Caco-2 (cell line): ENCODE measurements at regions not wholly inside any gene's neighbourhood (a gene's known extent, or its start where the extent isn't known, plus 50 kb on each side); places are given as distances from the start of the nearest gene placed in this dataset.

Source experiments
- BruUV-seq: library from RNA; stranded (reverse); fragments of 400-500 nt; replicated peaks from 2 replicates; lab custom pipeline; 2021; lab: Mats Ljungman, UMichigan
- CTCF ChIA-PET: fragments of 300-600 bp; sonication (Branson Sonifier 250); formaldehyde crosslinking; loops from one replicate; lab custom pipeline; 2022; ENCODE audit warnings: antibody characterized with exemption; lab: Charles Lee
- POLR2A ChIA-PET: fragments of 300-600 bp; sonication (Branson Sonifier 250); formaldehyde crosslinking; loops from one replicate; lab custom pipeline; 2022; ENCODE audit warnings: antibody characterized with exemption; lab: Charles Lee
- DNase-seq, 2 experiments: peaks; one replicate each; pipeline versions ENCODE4 v3.0.0 to v3.0.0-alpha.2; 2020 to 2022
- H3K27me3 ChIP-seq: replicated peaks from 2 replicates; pipeline ENCODE4 v1.6.0; 2011; ENCODE audit warnings: low read length; ENCODE audit not compliant: control insufficient read depth, insufficient read depth
- H3K36me3 ChIP-seq: 2 replicates; pipeline ENCODE4 v1.5.1; 2011; ENCODE audit warnings: low read length; ENCODE audit not compliant: control insufficient read depth, insufficient read depth
- H3K4me1 ChIP-seq: fragments of 250-450 bp; sonication (Bioruptor Pico); 2 replicates; pipeline ENCODE4 v1.5.1; 2020; ENCODE audit warnings: mild to moderate bottlenecking
- H3K4me3 ChIP-seq: 2 replicates; pipeline ENCODE4 v1.5.1; 2011; ENCODE audit warnings: low read depth, mild to moderate bottlenecking, control low read depth, low read length
- H3K9me3 ChIP-seq: fragments of 250-450 bp; sonication (Bioruptor Pico); 2 replicates; pipeline ENCODE4 v1.5.1; 2020; ENCODE audit warnings: mild to moderate bottlenecking, moderate library complexity
- H3K27ac Mint-ChIP-seq: one replicate; pipeline ENCODE4 v1.8.0; 2022; ENCODE audit warnings: mixed read lengths; ENCODE audit not compliant: unreplicated experiment
- H3K27me3 Mint-ChIP-seq: one replicate; pipeline ENCODE4 v1.8.0; 2022; ENCODE audit warnings: mixed read lengths; ENCODE audit not compliant: insufficient read depth, unreplicated experiment
- H3K36me3 Mint-ChIP-seq: one replicate; pipeline ENCODE4 v1.8.0; 2022; ENCODE audit warnings: mild to moderate bottlenecking, mixed read lengths; ENCODE audit not compliant: insufficient read depth, unreplicated experiment
- H3K4me1 Mint-ChIP-seq: one replicate; pipeline ENCODE4 v1.8.0; 2022; ENCODE audit warnings: low read depth, mixed read lengths; ENCODE audit not compliant: unreplicated experiment
- H3K4me3 Mint-ChIP-seq: one replicate; pipeline ENCODE4 v1.8.0; 2022; ENCODE audit warnings: mild to moderate bottlenecking, moderate library complexity, mixed read lengths; ENCODE audit not compliant: unreplicated experiment
- H3K9me3 Mint-ChIP-seq: one replicate; pipeline ENCODE4 v1.8.0; 2022; ENCODE audit warnings: mixed read lengths; ENCODE audit not compliant: unreplicated experiment
- CTCF ChIP-seq, 2 experiments: fragments of 200-600 bp in 1 of 2; IDR thresholded peaks; 1 replicate in 1 of 2; 2 replicates in 1 of 2; pipeline versions ENCODE4 v1.5.1 to v1.8.0; 2011 to 2022; ENCODE audit warnings: antibody characterized with exemption in 1 of 2, control low read depth in 1 of 2, inconsistent platforms in 1 of 2, low read depth in 1 of 2, low read length in 1 of 2, mild to moderate bottlenecking in 1 of 2, moderate library complexity in 1 of 2; ENCODE audit not compliant: insufficient read depth in 1 of 2, severe bottlenecking in 1 of 2, unreplicated experiment in 1 of 2
- intact Hi-C: fragments of 100-400 bp; cut with micrococcal nuclease; formaldehyde crosslinking; loops from one replicate; pipeline ENCODE4 v1.10.0; 2022; ENCODE audit not compliant: unreplicated experiment

GRCh38 chr14:25412998-25413397 lies 363.1 kb upstream of the STXBP6 start:
- intact Hi-C loops: loop anchor here (5.0 kb wide), 1 partner anchor 124 kb away; no protein-coding TSS in a partner anchor
- ChIA-PET POLR2A (no interaction called here), CTCF (interaction anchor here (1.2 kb wide), 1 partner anchor 70 kb away, joined by 4 read pairs; no protein-coding TSS in a partner anchor)
- Histone ChIP-seq H3K27me3 (no peaks in the 10 kb centered on the region), H3K4me1 (no peaks in the 10 kb centered on the region), H3K4me3 (no peak overlapping the region), H3K36me3 (no peaks in the 10 kb centered on the region), H3K9me3 (no peaks in the 10 kb centered on the region)
- DNase-seq: no peak
- peaks cover 8% of the 10 kb centered on the region for H3K27me3 Mint-ChIP-seq
- no TSS peak for BruUV-seq
- H3K4me3 Mint-ChIP-seq: no peak overlapping the region
- no peaks in the 10 kb centered on the region for H3K9me3 Mint-ChIP-seq
- no peaks in the 10 kb centered on the region for H3K4me1 Mint-ChIP-seq
- H3K27ac Mint-ChIP-seq: no peak overlapping the region
- no peaks in the 10 kb centered on the region for H3K36me3 Mint-ChIP-seq
- no peak for TF ChIP-seq CTCF (IDR thresholded peaks at IDR 0.05; ENCODE audit: insufficient read depth in 1 of 2, low read depth in 1 of 2, low read length in 1 of 2, severe bottlenecking in 1 of 2, unreplicated experiment in 1 of 2)

GRCh38 chr14:25411781-25412757 lies 362.1 kb upstream of the STXBP6 start:
- Histone ChIP-seq H3K9me3 (no peaks in the 10 kb centered on the region), H3K27me3 (no peaks in the 10 kb centered on the region), H3K4me3 (no peak overlapping the region), H3K4me1 (no peaks in the 10 kb centered on the region), H3K36me3 (no peaks in the 10 kb centered on the region)
- no peaks in the 10 kb centered on the region for H3K36me3 Mint-ChIP-seq
- intact Hi-C loops: loop anchor here (5.0 kb wide), 1 partner anchor 125 kb away; no protein-coding TSS in a partner anchor
- H3K4me3 Mint-ChIP-seq: no peak overlapping the region
- CTCF ChIA-PET: interaction anchor here (0.8 to 1.7 kb wide), 3 partner anchors 19 to 126 kb away, joined by 3 to 7 read pairs (median 4); no protein-coding TSS in a partner anchor
- no TSS peak for BruUV-seq
- peak in 1 of 2 experiments; percentile 11 for DNase-seq
- TF ChIP-seq CTCF (IDR thresholded peaks at IDR 0.05; ENCODE audit: insufficient read depth in 1 of 2, low read depth in 1 of 2, low read length in 1 of 2, severe bottlenecking in 1 of 2, unreplicated experiment in 1 of 2): peak in 1 of 2 experiments; percentile 42
- H3K27ac Mint-ChIP-seq: no peak overlapping the region
- H3K9me3 Mint-ChIP-seq: no peaks in the 10 kb centered on the region
- POLR2A ChIA-PET: no interaction called here
- H3K27me3 Mint-ChIP-seq: peaks cover 12% of the 10 kb centered on the region
- H3K4me1 Mint-ChIP-seq: no peaks in the 10 kb centered on the region

GRCh38 chr14:25406818-25407217 lies 356.9 kb upstream of the STXBP6 start:
- DNase-seq: peak; percentile 34 to 44
- intact Hi-C loops: loop anchor here (1.0 to 10.0 kb wide), 3 partner anchors 100 to 697 kb away; no protein-coding TSS in a partner anchor

More at GRCh38 chr14:25406818-25407217, 356.9 kb upstream of the STXBP6 start:
- H3K36me3 Mint-ChIP-seq: no peaks in the 10 kb centered on the region
- H3K4me3 Mint-ChIP-seq: no peak overlapping the region
- H3K4me1 Mint-ChIP-seq: no peaks in the 10 kb centered on the region
- H3K27ac Mint-ChIP-seq: no peak overlapping the region
- ChIA-PET POLR2A (no interaction called here), CTCF (no interaction called here)
- peak; percentile 55 for TF ChIP-seq CTCF (IDR thresholded peaks at IDR 0.05; ENCODE audit: insufficient read depth in 1 of 2, low read depth in 1 of 2, low read length in 1 of 2, severe bottlenecking in 1 of 2, unreplicated experiment in 1 of 2)
- no peaks in the 10 kb centered on the region for H3K9me3 ChIP-seq
- H3K9me3 Mint-ChIP-seq: no peaks in the 10 kb centered on the region
- H3K27me3 ChIP-seq: no peaks in the 10 kb centered on the region
- no TSS peak for BruUV-seq
- H3K36me3 ChIP-seq: no peaks in the 10 kb centered on the region
- no peaks in the 10 kb centered on the region for H3K4me1 ChIP-seq
- H3K4me3 ChIP-seq: no peak overlapping the region
- H3K27me3 Mint-ChIP-seq: peaks cover 10% of the 10 kb centered on the region
